Gastrocnemius medialis (tissue), 4 donors: ENCODE measurements at regions not wholly inside any gene's neighbourhood (a gene's known extent, or its start where the extent isn't known, plus 50 kb on each side); places are given as distances from the start of the nearest gene placed in this dataset.

ENCODE experiments used
- CTCF ChIP-seq, 5 experiments: fragments of 450-650 bp in 3 of 5; fragments of 200-600 bp in 2 of 5; sonication (generic) in 2 of 5; IDR thresholded peaks in 4 of 5; conservative IDR thresholded peaks in 1 of 5; 1 replicate in 4 of 5; 2 replicates in 1 of 5; pipeline ENCODE4 v1.5.1; 2016 to 2019; ENCODE audit warnings: antibody characterized with exemption in 5 of 5, mild to moderate bottlenecking in 3 of 5, moderate library complexity in 3 of 5
- POLR2A ChIP-seq, 2 donors: fragments of 450-650 bp; IDR thresholded peaks; one replicate each; pipeline ENCODE4 v1.6.1; 2017; ENCODE audit warnings: antibody characterized with exemption in 2 of 2, mild to moderate bottlenecking in 2 of 2, moderate library complexity in 2 of 2

GRCh38 chr4:138678985-138679746, 336.4 kb upstream of the NOCT start:
- TF ChIP-seq CTCF (IDR thresholded peaks at IDR 0.05 in 4 of 5, conservative IDR thresholded peaks at IDR 0.05 in 1 of 5) (no peak), POLR2A (IDR thresholded peaks at IDR 0.05) (no peak)
